GM19043 (cell line): ENCODE measurements at regions not wholly inside any gene's neighbourhood (a gene's known extent, or its start where the extent isn't known, plus 50 kb on each side); places are given as distances from the start of the nearest gene placed in this dataset.

Experiments
- ATAC-seq: cut with Tn5 transposase; IDR thresholded peaks from one replicate; pipeline ENCODE4 v1.9.1; 2021; ENCODE audit warnings: low read depth; ENCODE audit not compliant: unreplicated experiment

DNA sequence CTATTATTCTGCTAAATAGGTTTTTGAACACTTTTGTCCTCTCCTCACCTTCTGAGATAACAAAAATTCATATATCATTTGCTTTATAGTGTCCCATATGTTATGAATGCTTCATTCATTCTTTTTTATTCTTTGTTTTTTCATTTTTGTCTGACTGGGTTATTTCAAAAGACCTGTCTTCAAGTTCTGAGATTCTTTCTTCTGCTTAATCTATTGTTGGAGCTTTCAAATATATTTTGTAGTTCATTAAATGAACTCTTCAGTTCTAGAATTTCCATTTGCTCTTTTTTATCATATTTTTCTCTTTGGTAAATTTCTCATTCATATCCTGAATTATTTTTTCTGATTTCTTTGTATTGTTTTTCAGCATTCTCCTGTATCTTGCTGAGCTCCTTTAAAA lies 53.1 kb upstream of the SCIN start:
- ATAC-seq: no peak

GRCh38 chr7:12518920-12519681 lies 51.4 kb upstream of the SCIN start:
- peak; percentile 88 for ATAC-seq

DNA sequence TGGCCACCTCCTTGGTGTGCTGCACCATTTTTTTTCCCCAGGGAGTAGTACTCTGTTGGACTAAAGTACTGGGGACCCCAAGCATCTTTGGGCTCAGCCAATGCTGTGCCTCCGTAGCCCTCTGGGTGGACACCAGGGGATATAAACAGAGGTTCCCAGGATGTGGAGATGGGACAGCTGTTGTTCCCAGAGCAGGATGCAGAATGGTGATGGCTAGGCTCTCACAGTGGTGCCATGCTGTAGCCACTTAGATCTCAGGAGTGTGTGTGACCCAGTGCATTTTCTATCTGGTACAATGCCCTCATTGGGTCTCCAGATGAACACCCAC lies 50.9 kb upstream of the SCIN start:
- no peak for ATAC-seq
